Neural progenitor cell (in vitro differentiated cells): ENCODE measurements at regions not wholly inside any gene's neighbourhood (a gene's known extent, or its start where the extent isn't known, plus 50 kb on each side); places are given as distances from the start of the nearest gene placed in this dataset.

Experiments used
- DNase-seq: peaks from one replicate; pipeline ENCODE4 v3.0.0-alpha.2; 2016; ENCODE audit warnings: low spot score
- H2AFZ ChIP-seq: fragments of 200-600 bp; sonication (generic); replicated peaks from 2 replicates; pipeline ENCODE4 v1.6.1; 2016; ENCODE audit warnings: antibody characterized with exemption
- H3F3A ChIP-seq: fragments of 200-600 bp; sonication (generic); 2 replicates; pipeline ENCODE4 v1.6.1; 2016; ENCODE audit warnings: antibody characterized with exemption, low read depth
- H3K27ac ChIP-seq: fragments of 200-600 bp; sonication (generic); 2 replicates; pipeline ENCODE4 v1.5.1; 2016; ENCODE audit warnings: mild to moderate bottlenecking
- H3K27me3 ChIP-seq: fragments of 200-600 bp; sonication (generic); 2 replicates; pipeline ENCODE4 v1.6.1; 2016; ENCODE audit warnings: mild to moderate bottlenecking, moderate library complexity
- H3K36me3 ChIP-seq: fragments of 200-600 bp; sonication (generic); 2 replicates; pipeline ENCODE4 v1.5.1; 2016
- H3K4me1 ChIP-seq: fragments of 200-600 bp; sonication (generic); 2 replicates; pipeline ENCODE4 v1.6.1; 2016; ENCODE audit warnings: mixed run types
- H3K4me2 ChIP-seq: fragments of 200-600 bp; sonication (generic); 2 replicates; pipeline ENCODE4 v1.6.1; 2016
- H3K4me3 ChIP-seq: fragments of 200-600 bp; sonication (generic); 2 replicates; pipeline ENCODE4 v1.5.1; 2016
- H3K79me2 ChIP-seq: fragments of 200-600 bp; sonication (generic); 2 replicates; pipeline ENCODE4 v1.6.1; 2016; ENCODE audit warnings: low read depth
- H3K9ac ChIP-seq: fragments of 200-600 bp; sonication (generic); 2 replicates; pipeline ENCODE4 v1.6.1; 2016
- H3K9me3 ChIP-seq: fragments of 200-600 bp; sonication (generic); 2 replicates; pipeline ENCODE4 v1.5.1; 2016; ENCODE audit warnings: low read depth
- H4K20me1 ChIP-seq: fragments of 200-600 bp; sonication (generic); 2 replicates; pipeline ENCODE4 v1.6.1; 2016; ENCODE audit warnings: low read depth
- H3K27ac Mint-ChIP-seq: 3 replicates; pipeline ENCODE4 v1.8.0; 2021; ENCODE audit warnings: mixed read lengths
- H3K27me3 Mint-ChIP-seq: 2 replicates; pipeline ENCODE4 v1.8.0; 2022; ENCODE audit warnings: low read depth, mild to moderate bottlenecking, inconsistent platforms, moderate library complexity, mixed read lengths; ENCODE audit not compliant: insufficient read depth
- H3K36me3 Mint-ChIP-seq: 3 replicates; pipeline ENCODE4 v1.8.0; 2021; ENCODE audit warnings: mixed read lengths
- H3K4me1 Mint-ChIP-seq: 3 replicates; pipeline ENCODE4 v1.8.0; 2021; ENCODE audit warnings: mixed read lengths
- H3K4me3 Mint-ChIP-seq: 3 replicates; pipeline ENCODE4 v1.8.0; 2021; ENCODE audit warnings: mild to moderate bottlenecking, moderate library complexity, mixed read lengths
- H3K9me3 Mint-ChIP-seq: 3 replicates; pipeline ENCODE4 v1.8.0; 2020; ENCODE audit warnings: mixed read lengths
- EZH2 ChIP-seq: fragments of 200-600 bp; sonication (generic); IDR thresholded peaks from 2 replicates; pipeline ENCODE4 v1.6.1; 2017; ENCODE audit warnings: antibody characterized with exemption, mild to moderate bottlenecking, moderate library complexity
- EZH2phosphoT487 ChIP-seq: fragments of 200-600 bp; sonication (generic); IDR thresholded peaks from 2 replicates; pipeline ENCODE4 v1.6.1; 2017; ENCODE audit warnings: antibody characterized with exemption
- TF ChIP-seq, protein P1 (sequence below): fragments of 200-600 bp; sonication (generic); IDR thresholded peaks from 2 replicates; pipeline ENCODE4 v1.5.1; 2017; ENCODE audit warnings: antibody characterized with exemption, mild to moderate bottlenecking

DNA sequence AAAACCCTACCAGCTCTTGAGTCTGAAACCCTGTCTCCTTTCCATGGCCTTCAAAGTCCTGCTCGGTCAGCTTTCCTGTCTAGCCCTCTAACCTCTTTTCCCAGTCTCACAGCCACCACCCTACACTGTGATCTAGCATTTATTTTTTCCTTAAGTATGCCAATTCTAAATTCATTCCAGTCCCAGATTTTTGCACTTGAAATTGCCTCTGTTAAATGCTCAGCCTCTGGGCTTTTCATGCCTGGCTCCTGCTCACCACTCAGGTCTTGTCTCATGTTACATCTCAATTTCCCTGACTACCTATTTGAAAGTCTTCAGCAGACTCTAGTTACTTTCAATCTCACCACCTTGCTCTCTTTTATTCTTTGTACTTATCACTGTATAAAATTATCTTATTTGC lies 176.2 kb downstream of the ADGRL4 start:
- Histone ChIP-seq H3K36me3 (no peaks in the 10 kb centered on the region), H4K20me1 (no peaks in the 10 kb centered on the region), H3K79me2 (no peaks in the 10 kb centered on the region), H3K9me3 (no peaks in the 10 kb centered on the region), H3K27ac (no peak overlapping the region), H3K9ac (no peak overlapping the region), H3K4me2 (no peak overlapping the region), H3K4me3 (no peak overlapping the region), H3K27me3 (no peaks in the 10 kb centered on the region), H3F3A (no peaks in the 10 kb centered on the region), H3K4me1 (no peaks in the 10 kb centered on the region), H2AFZ (no peak overlapping the region)
- Mint-ChIP-seq H3K27me3 (no peaks in the 10 kb centered on the region), H3K9me3 (no peaks in the 10 kb centered on the region), H3K36me3 (no peaks in the 10 kb centered on the region), H3K4me1 (peaks cover 4% of the 10 kb centered on the region), H3K4me3 (no peak overlapping the region), H3K27ac (no peak overlapping the region)
- no peak for DNase-seq
- no peak for TF ChIP-seq EZH2
- TF ChIP-seq, protein P1, sequence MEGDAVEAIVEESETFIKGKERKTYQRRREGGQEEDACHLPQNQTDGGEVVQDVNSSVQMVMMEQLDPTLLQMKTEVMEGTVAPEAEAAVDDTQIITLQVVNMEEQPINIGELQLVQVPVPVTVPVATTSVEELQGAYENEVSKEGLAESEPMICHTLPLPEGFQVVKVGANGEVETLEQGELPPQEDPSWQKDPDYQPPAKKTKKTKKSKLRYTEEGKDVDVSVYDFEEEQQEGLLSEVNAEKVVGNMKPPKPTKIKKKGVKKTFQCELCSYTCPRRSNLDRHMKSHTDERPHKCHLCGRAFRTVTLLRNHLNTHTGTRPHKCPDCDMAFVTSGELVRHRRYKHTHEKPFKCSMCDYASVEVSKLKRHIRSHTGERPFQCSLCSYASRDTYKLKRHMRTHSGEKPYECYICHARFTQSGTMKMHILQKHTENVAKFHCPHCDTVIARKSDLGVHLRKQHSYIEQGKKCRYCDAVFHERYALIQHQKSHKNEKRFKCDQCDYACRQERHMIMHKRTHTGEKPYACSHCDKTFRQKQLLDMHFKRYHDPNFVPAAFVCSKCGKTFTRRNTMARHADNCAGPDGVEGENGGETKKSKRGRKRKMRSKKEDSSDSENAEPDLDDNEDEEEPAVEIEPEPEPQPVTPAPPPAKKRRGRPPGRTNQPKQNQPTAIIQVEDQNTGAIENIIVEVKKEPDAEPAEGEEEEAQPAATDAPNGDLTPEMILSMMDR, result no peak
- TF ChIP-seq EZH2phosphoT487, result no peak

DNA sequence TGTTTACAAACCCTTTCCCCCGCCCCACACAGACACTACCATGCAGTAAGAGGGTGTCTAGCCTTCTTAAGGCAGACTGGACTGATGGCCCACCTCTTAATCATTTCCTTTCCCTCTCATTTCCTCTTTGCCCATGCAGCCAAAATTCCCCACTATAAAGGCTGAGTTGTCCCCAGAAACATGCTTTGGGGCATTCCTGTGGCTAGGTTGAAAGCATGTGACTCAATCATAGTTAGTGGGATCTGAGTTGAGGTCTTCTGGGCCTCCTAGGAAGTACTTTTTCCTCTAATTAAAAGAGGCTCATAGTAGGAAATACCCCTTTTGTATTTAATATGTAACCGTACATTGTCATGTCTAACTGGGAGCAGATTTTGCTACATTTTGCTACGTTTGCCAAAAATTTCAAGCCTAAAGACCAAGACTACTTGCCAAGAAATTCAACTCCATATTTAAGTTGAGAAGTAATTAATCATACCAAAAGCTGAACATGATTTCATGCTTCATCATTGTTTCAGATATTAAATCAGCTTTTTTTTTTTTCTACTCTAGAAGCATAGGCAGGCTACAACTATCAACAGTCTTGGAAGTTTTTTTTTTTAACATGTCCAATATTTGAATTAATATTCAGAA lies 174.7 kb downstream of the ADGRL4 start:
- H3F3A ChIP-seq, result no peaks in the 10 kb centered on the region
- H3K4me1 ChIP-seq, result no peaks in the 10 kb centered on the region
- H3K9me3 ChIP-seq, result no peaks in the 10 kb centered on the region
- no peak for TF ChIP-seq EZH2
- TF ChIP-seq EZH2phosphoT487, result no peak
- TF ChIP-seq, protein P1, result no peak
- Mint-ChIP-seq H3K36me3 (no peaks in the 10 kb centered on the region), H3K27ac (no peak overlapping the region), H3K4me3 (no peak overlapping the region), H3K27me3 (no peaks in the 10 kb centered on the region), H3K9me3 (no peaks in the 10 kb centered on the region), H3K4me1 (peaks cover 4% of the 10 kb centered on the region)
- H3K4me2 ChIP-seq, result no peak overlapping the region
- no peaks in the 10 kb centered on the region for H4K20me1 ChIP-seq
- H3K36me3 ChIP-seq, result no peaks in the 10 kb centered on the region
- no peak overlapping the region for H3K9ac ChIP-seq
- DNase-seq, result no peak
- no peaks in the 10 kb centered on the region for H3K27me3 ChIP-seq
- no peak overlapping the region for H2AFZ ChIP-seq
- H3K27ac ChIP-seq, result no peak overlapping the region
- H3K4me3 ChIP-seq, result no peak overlapping the region
- no peaks in the 10 kb centered on the region for H3K79me2 ChIP-seq

DNA sequence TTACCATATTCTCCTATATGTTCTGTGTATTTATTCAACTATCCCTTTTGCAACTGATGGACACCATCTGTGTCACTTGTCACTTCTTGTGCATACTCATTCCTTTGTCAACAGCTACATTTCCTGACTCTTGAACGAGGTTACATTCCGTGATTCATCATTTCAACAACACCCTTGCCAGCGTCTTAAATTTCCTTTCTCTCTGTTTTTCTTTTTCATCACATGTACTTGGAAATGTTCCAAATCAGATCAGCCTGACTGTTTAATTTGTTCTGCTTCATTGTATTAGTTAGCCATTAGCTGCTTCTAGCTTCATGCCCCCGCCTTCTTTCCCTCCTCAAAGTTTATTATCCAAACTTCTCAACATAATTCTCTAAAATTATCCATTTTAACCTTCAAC lies 173.0 kb downstream of the ADGRL4 start:
- Mint-ChIP-seq H3K9me3 (no peaks in the 10 kb centered on the region), H3K27ac (no peak overlapping the region), H3K27me3 (no peaks in the 10 kb centered on the region), H3K4me3 (no peak overlapping the region), H3K36me3 (no peaks in the 10 kb centered on the region), H3K4me1 (peaks cover 4% of the 10 kb centered on the region)
- no peaks in the 10 kb centered on the region for H3K36me3 ChIP-seq
- H2AFZ ChIP-seq, result no peak overlapping the region
- H3K4me2 ChIP-seq, result no peak overlapping the region
- no peak for TF ChIP-seq EZH2
- TF ChIP-seq, protein P1, result no peak
- no peak for TF ChIP-seq EZH2phosphoT487
- H3K27me3 ChIP-seq, result no peaks in the 10 kb centered on the region
- H3K9ac ChIP-seq, result no peak overlapping the region
- no peaks in the 10 kb centered on the region for H3F3A ChIP-seq
- H3K9me3 ChIP-seq, result no peaks in the 10 kb centered on the region
- no peak overlapping the region for H3K4me3 ChIP-seq
- H3K27ac ChIP-seq, result no peak overlapping the region
- no peak for DNase-seq
- no peaks in the 10 kb centered on the region for H4K20me1 ChIP-seq
- no peaks in the 10 kb centered on the region for H3K4me1 ChIP-seq
- no peaks in the 10 kb centered on the region for H3K79me2 ChIP-seq
